A549 (cell line): ENCODE measurements at regions not wholly inside any gene's neighbourhood (a gene's known extent, or its start where the extent isn't known, plus 50 kb on each side); places are given as distances from the start of the nearest gene placed in this dataset.

Experiments used
- ATAC-seq, 2 experiments: fragments of 200-7000 bp in 1 of 2; fragments of >200 bp in 1 of 2; cut with Nextera tagmentation in 1 of 2; cut with Tn5 transposase in 1 of 2; 3 replicates each; pipeline versions ENCODE4 v1.8.0 to v1.9.1; 2018 to 2020; ENCODE audit warnings: mild to moderate bottlenecking in 1 of 2, moderate library complexity in 1 of 2
- CTCF ChIA-PET: fragments of 300-600 bp; sonication (Branson Sonifier 250); formaldehyde crosslinking; extraction: SDS; loops from one replicate; lab custom pipeline; 2021; ENCODE audit warnings: antibody characterized with exemption, inconsistent platforms; lab: Yijun Ruan, JAX
- POLR2A ChIA-PET: fragments of 350-600 bp; formaldehyde crosslinking; extraction: SDS; loops from one replicate; lab custom pipeline; 2021; ENCODE audit warnings: antibody characterized with exemption, inconsistent platforms; lab: Yijun Ruan, JAX
- DNase-seq, 2 experiments: peaks; one replicate each; pipeline versions ENCODE4 v3.0.0 to v3.0.0-alpha.2; 2011 to 2016; ENCODE audit warnings: low read depth in 1 of 2, low spot score in 1 of 2
- FAIRE-seq: peaks from 2 replicates; lab custom pipeline; 2011; peaks lifted over from hg19 to GRCh38; lab: Jason Lieb, UNC
- H3K27ac ChIP-seq, 2 experiments: fragments of >200 bp; sonication (Bioruptor Twin); formaldehyde crosslinking; 3 replicates each; pipeline ENCODE4 v1.5.1; 2016 to 2017
- H3K4me1 ChIP-seq: fragments of >200 bp; sonication (Bioruptor Twin); formaldehyde crosslinking; 3 replicates; pipeline ENCODE4 v1.6.1; 2016
- H3K4me2 ChIP-seq: fragments of >200 bp; sonication (Bioruptor Twin); formaldehyde crosslinking; 3 replicates; pipeline ENCODE4 v1.6.1; 2016
- H3K4me3 ChIP-seq: fragments of >200 bp; sonication (Bioruptor Twin); formaldehyde crosslinking; 3 replicates; pipeline ENCODE4 v1.5.1; 2016
- H3K9me3 ChIP-seq: fragments of >200 bp; sonication (Bioruptor Twin); formaldehyde crosslinking; 3 replicates; pipeline ENCODE4 v1.6.1; 2016
- BHLHE40 ChIP-seq: IDR thresholded peaks from 2 replicates; pipeline ENCODE4 v1.6.1; 2012; ENCODE audit warnings: low read depth, low read length, inconsistent platforms
- CBX8 ChIP-seq: fragments of 200-600 bp; sonication (generic); IDR thresholded peaks from 2 replicates; pipeline ENCODE4 v1.6.1; 2016
- CEBPB ChIP-seq, 2 experiments: fragments of >200 bp in 1 of 2; sonication (Bioruptor Twin) in 1 of 2; formaldehyde crosslinking in 1 of 2; IDR thresholded peaks; 2 replicates each; pipeline ENCODE4 v1.6.1; 2012 to 2016
- CTCF ChIP-seq: fragments of >200 bp; sonication (Bioruptor Twin); formaldehyde crosslinking; IDR thresholded peaks from 3 replicates; pipeline ENCODE4 v1.5.1; 2016
- EP300 ChIP-seq, 2 experiments: fragments of >200 bp; sonication (Bioruptor Twin); formaldehyde crosslinking; IDR thresholded peaks; 2 replicates in 1 of 2; 3 replicates in 1 of 2; pipeline ENCODE4 v1.6.1; 2016 to 2017
- FOXS1 ChIP-seq: fragments of 250-450 bp; sonication (Bioruptor Pico); IDR thresholded peaks from 2 replicates; pipeline ENCODE4 v1.5.0; 2020; ENCODE audit warnings: mild to moderate bottlenecking, moderate library complexity
- GATA3 ChIP-seq: IDR thresholded peaks from 2 replicates; pipeline ENCODE4 v1.6.1; 2012; ENCODE audit warnings: borderline replicate concordance
- HDAC2 ChIP-seq: fragments of 200-600 bp; sonication (generic); IDR thresholded peaks from 2 replicates; pipeline ENCODE4 v1.6.1; 2016
- HOXA7 ChIP-seq: fragments of 250-450 bp; sonication (Bioruptor Pico); IDR thresholded peaks from 2 replicates; pipeline ENCODE4 v1.5.0; 2020; ENCODE audit warnings: mild to moderate bottlenecking, moderate library complexity
- HOXB13 ChIP-seq: fragments of 250-450 bp; sonication (Bioruptor Pico); IDR thresholded peaks from 2 replicates; pipeline ENCODE4 v1.5.0; 2020; ENCODE audit warnings: low read depth, mild to moderate bottlenecking, moderate library complexity
- JUNB ChIP-seq: fragments of >200 bp; sonication (Bioruptor Twin); formaldehyde crosslinking; IDR thresholded peaks from 2 replicates; pipeline ENCODE4 v1.6.1; 2016
- KDM1A ChIP-seq: fragments of 200-600 bp; sonication (generic); IDR thresholded peaks from 2 replicates; pipeline ENCODE4 v1.6.1; 2016; ENCODE audit warnings: low read depth, mild to moderate bottlenecking
- KDM5A ChIP-seq: fragments of 200-600 bp; sonication (generic); IDR thresholded peaks from 2 replicates; pipeline ENCODE4 v1.6.1; 2016; ENCODE audit warnings: antibody characterized with exemption, mild to moderate bottlenecking
- MAZ ChIP-seq: fragments of 150-350 bp; IDR thresholded peaks from 2 replicates; pipeline ENCODE4 v1.6.1; 2014; ENCODE audit warnings: antibody characterized with exemption, low read depth, low read length, borderline replicate concordance
- NPAS2 ChIP-seq: fragments of 250-450 bp; sonication (Bioruptor Pico); IDR thresholded peaks from 2 replicates; pipeline ENCODE4 v1.8.0; 2022; ENCODE audit warnings: mild to moderate bottlenecking, moderate library complexity, borderline replicate concordance
- PHF8 ChIP-seq: fragments of 200-600 bp; sonication (generic); IDR thresholded peaks from 2 replicates; pipeline ENCODE4 v1.6.1; 2016; ENCODE audit warnings: low read depth, mild to moderate bottlenecking, antibody characterized with exemption, moderate library complexity, borderline replicate concordance
- SREBF2 ChIP-seq: fragments of 450-650 bp; IDR thresholded peaks from 2 replicates; pipeline ENCODE4 v1.6.1; 2014; ENCODE audit warnings: mild to moderate bottlenecking, moderate library complexity
- TP53 ChIP-seq: fragments of 250-450 bp; sonication (Bioruptor Pico); IDR thresholded peaks from 2 replicates; pipeline ENCODE4 v1.5.0; 2021; ENCODE audit warnings: mild to moderate bottlenecking, moderate library complexity
- ZFP36 ChIP-seq: fragments of 450-650 bp; IDR thresholded peaks from 2 replicates; pipeline ENCODE4 v1.6.1; 2014; ENCODE audit warnings: borderline replicate concordance; ENCODE audit not compliant: partially characterized antibody
- ZNF302 ChIP-seq: fragments of 250-450 bp; sonication (Bioruptor Pico); IDR thresholded peaks from 2 replicates; pipeline ENCODE4 v1.9.0; 2021; ENCODE audit warnings: inconsistent platforms, mild to moderate bottlenecking, moderate library complexity
- WGBS: methylation state at CpG from one replicate; pipeline ENCODE4 v1.1.6; 2017; ENCODE audit errors: missing lambda C conversion rate; 5-methylcytosine and 5-hydroxymethylcytosine counted together
- TF ChIP-seq, protein P1 (sequence below): fragments of 150-350 bp; IDR thresholded peaks from 2 replicates; pipeline ENCODE4 v1.6.1; 2014; ENCODE audit warnings: low read depth, mild to moderate bottlenecking, low read length
- TF ChIP-seq, protein P2 (sequence below): IDR thresholded peaks from 2 replicates; pipeline ENCODE4 v1.6.1; 2012
- TF ChIP-seq, protein P3 (sequence below): fragments of >200 bp; sonication (Bioruptor Twin); formaldehyde crosslinking; IDR thresholded peaks from 3 replicates; pipeline ENCODE4 v1.6.1; 2016

DNA sequence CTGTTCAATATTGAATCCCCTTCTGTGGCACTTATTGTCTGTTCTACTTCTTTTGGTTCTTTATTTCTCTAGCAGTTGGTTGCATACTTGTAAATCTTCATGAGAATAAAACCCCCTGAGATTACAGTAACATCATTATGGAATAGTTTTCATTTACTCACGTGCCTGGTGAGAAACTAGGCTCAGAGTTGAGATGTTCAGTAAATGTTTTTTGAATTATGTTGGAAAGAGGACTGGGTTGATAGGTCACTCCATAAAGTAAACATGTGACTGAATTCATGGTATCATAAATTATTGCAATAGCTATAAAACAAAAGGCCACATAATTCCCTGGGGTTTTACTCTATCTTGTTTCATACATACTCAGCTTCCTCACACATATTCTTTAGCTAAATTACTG lies 174.2 kb upstream of the C9orf72 start:
- 0% methylated on average over 1 of the region's 1 CpG for WGBS
- no peak for FAIRE-seq
- POLR2A ChIA-PET, result no interaction called here
- DNase-seq, result no peak
- Histone ChIP-seq H3K4me1 (no peaks in the 10 kb centered on the region), H3K4me3 (no peak overlapping the region), H3K27ac (no peak overlapping the region), H3K4me2 (no peak overlapping the region), H3K9me3 (no peaks in the 10 kb centered on the region)
- TF ChIP-seq, protein P1, sequence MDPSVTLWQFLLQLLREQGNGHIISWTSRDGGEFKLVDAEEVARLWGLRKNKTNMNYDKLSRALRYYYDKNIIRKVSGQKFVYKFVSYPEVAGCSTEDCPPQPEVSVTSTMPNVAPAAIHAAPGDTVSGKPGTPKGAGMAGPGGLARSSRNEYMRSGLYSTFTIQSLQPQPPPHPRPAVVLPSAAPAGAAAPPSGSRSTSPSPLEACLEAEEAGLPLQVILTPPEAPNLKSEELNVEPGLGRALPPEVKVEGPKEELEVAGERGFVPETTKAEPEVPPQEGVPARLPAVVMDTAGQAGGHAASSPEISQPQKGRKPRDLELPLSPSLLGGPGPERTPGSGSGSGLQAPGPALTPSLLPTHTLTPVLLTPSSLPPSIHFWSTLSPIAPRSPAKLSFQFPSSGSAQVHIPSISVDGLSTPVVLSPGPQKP, result no peak
- TF ChIP-seq GATA3, result no peak
- no peak for TF ChIP-seq EP300 (IDR thresholded peaks at IDR 0.05)
- TF ChIP-seq FOXS1 (CRISPR knock-in tag), result no peak
- no peak for TF ChIP-seq TP53 (CRISPR knock-in tag)
- no peak for TF ChIP-seq MAZ
- TF ChIP-seq CBX8, result no peak
- TF ChIP-seq, protein P2, sequence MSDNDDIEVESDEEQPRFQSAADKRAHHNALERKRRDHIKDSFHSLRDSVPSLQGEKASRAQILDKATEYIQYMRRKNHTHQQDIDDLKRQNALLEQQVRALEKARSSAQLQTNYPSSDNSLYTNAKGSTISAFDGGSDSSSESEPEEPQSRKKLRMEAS, result no peak
- no peak for TF ChIP-seq CTCF
- no peak for TF ChIP-seq HDAC2
- TF ChIP-seq CEBPB (IDR thresholded peaks at IDR 0.05), result no peak
- no peak for TF ChIP-seq ZNF302
- TF ChIP-seq, protein P3, sequence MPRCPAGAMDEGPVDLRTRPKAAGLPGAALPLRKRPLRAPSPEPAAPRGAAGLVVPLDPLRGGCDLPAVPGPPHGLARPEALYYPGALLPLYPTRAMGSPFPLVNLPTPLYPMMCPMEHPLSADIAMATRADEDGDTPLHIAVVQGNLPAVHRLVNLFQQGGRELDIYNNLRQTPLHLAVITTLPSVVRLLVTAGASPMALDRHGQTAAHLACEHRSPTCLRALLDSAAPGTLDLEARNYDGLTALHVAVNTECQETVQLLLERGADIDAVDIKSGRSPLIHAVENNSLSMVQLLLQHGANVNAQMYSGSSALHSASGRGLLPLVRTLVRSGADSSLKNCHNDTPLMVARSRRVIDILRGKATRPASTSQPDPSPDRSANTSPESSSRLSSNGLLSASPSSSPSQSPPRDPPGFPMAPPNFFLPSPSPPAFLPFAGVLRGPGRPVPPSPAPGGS, result no peak
- no peak for TF ChIP-seq HOXB13 (CRISPR knock-in tag)
- CTCF ChIA-PET, result interaction anchor here (1.2 kb wide), 1 partner anchor 21 kb away, joined by 3 read pairs; no protein-coding TSS in a partner anchor
- no peak for ATAC-seq

GRCh38 chr9:27749838-27750237 lies 176.6 kb upstream of the C9orf72 start:
- 27% methylated on average over 2 of the region's 2 CpGs for WGBS
- FAIRE-seq (no peak), ATAC-seq (no peak), DNase-seq (no peak)
- Histone ChIP-seq H3K4me3 (no peak overlapping the region), H3K4me1 (no peaks in the 10 kb centered on the region), H3K27ac (no peak overlapping the region), H3K9me3 (no peaks in the 10 kb centered on the region), H3K4me2 (no peak overlapping the region)
- ChIA-PET CTCF (interaction anchor here (1.0 kb wide), 1 partner anchor 13 kb away, joined by 3 read pairs; no protein-coding TSS in a partner anchor), POLR2A (no interaction called here)
- TF ChIP-seq HOXA7 (CRISPR knock-in tag) (no peak), BHLHE40 (no peak), GATA3 (no peak), KDM5A (no peak), SREBF2 (no peak), NPAS2 (CRISPR knock-in tag) (no peak)
- TF ChIP-seq, protein P1, result no peak

DNA sequence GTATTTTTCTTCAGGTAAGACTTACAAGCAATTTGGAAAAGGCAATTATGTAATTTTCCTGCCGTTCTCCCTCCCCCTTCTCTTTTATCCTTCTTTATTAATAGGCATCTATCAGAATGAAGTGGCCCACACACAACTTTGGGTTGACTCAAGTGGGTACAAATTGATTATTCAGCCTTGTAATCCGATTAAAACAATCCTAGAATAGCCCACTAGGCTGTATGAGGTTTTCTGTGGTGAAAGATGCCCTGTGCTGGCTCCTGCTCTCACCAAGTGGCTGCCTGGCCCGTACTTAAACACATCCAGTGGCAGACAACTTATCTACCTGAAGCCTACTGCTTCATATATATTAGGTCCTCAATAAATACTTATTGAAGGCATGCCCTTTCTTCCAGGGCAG lies 177.3 kb upstream of the C9orf72 start:
- Histone ChIP-seq H3K4me2 (no peak overlapping the region), H3K4me3 (no peak overlapping the region), H3K27ac (no peak overlapping the region), H3K4me1 (no peaks in the 10 kb centered on the region), H3K9me3 (no peaks in the 10 kb centered on the region)
- FAIRE-seq, result no peak
- 0% methylated on average over 3 of the region's 3 CpGs for WGBS
- no peak for ATAC-seq
- DNase-seq, result no peak
- POLR2A ChIA-PET, result no interaction called here
- CTCF ChIA-PET, result no interaction called here
- TF ChIP-seq PHF8, result no peak
- TF ChIP-seq KDM5A, result no peak
- no peak for TF ChIP-seq ZFP36
- no peak for TF ChIP-seq KDM1A
- TF ChIP-seq, protein P3, result no peak
- TF ChIP-seq JUNB, result no peak
